ENCODE measurements at regions not wholly inside any gene's neighbourhood (a gene's known extent, or its start where the extent isn't known, plus 50 kb on each side); places are given as distances from the start of the nearest gene placed in this dataset.
A peak's percentile ranks its signal among the peaks of the same experiment; 100 is the strongest.

- Histone ChIP-seq H2BK120ac (ENCODE audit: low read depth, low read length) (peak overlapping the region; percentile 82), H4K8ac (ENCODE audit: low read length) (peak overlapping the region; percentile 57), H3K79me1 (replicated peaks; ENCODE audit: low read length, poor library complexity, severe bottlenecking) (no peaks in the 10 kb centered on the region), H3K18ac (ENCODE audit: low read depth in 1 of 2, low read length in 2 of 2) (peak overlapping the region; percentile 56 to 58), H2BK5ac (ENCODE audit: low read depth, low read length, poor library complexity, severe bottlenecking) (no peak overlapping the region), H2BK15ac (ENCODE audit: low read depth, poor library complexity, severe bottlenecking) (no peak overlapping the region), H3K9ac (ENCODE audit: low read length) (no peak overlapping the region), H2BK12ac (ENCODE audit: low read length in 2 of 2) (peak overlapping the region; percentile 65 to 94), H3K27me3 (ENCODE audit: control insufficient read depth in 1 of 2, insufficient read depth in 1 of 2, low read length in 2 of 2) (no peaks in the 10 kb centered on the region), H3K14ac (ENCODE audit: low read length in 2 of 2) (peak overlapping the region in 1 of 2 experiments; percentile 6), H3K4me1 (ENCODE audit: control insufficient read depth, insufficient read depth, low read depth, low read length) (peaks cover 10% of the 10 kb centered on the region), H3K23ac (ENCODE audit: low read length in 2 of 2) (no peak overlapping the region), H3K4ac (ENCODE audit: low read depth in 1 of 2, low read length in 2 of 2) (peak overlapping the region; percentile 42 to 84), H3K4me3 (ENCODE audit: insufficient read depth in 1 of 2, low read depth in 1 of 2, low read length in 2 of 2) (no peak overlapping the region), H2AFZ (ENCODE audit: low read depth, low read length) (no peak overlapping the region), H3K9me3 (ENCODE audit: control insufficient read depth, low read length) (no peaks in the 10 kb centered on the region), H3K4me2 (ENCODE audit: low read length, poor library complexity, severe bottlenecking) (no peak overlapping the region), H2AK5ac (ENCODE audit: low read length, severe bottlenecking) (peak overlapping the region; percentile 27), H3K27ac (ENCODE audit: low read length, poor library complexity, severe bottlenecking) (no peak overlapping the region), H3K36me3 (ENCODE audit: control insufficient read depth in 1 of 2, insufficient read depth in 2 of 2, low read depth in 1 of 2, low read length in 2 of 2) (no peaks in the 10 kb centered on the region), H4K91ac (ENCODE audit: low read length) (peak overlapping the region; percentile 80)
- DNase-seq: peak; percentile 75
- 97% methylated on average over 1 of the region's 3 CpGs for WGBS
Observed at GRCh38 chr9:70478963-70479641, 64.6 kb upstream of the KLF9 start.

GRCh38 chr9:70477907-70478480 is 63.5 kb upstream of the KLF9 start:
- Histone ChIP-seq H4K8ac (ENCODE audit: low read length) (peak overlapping the region; percentile 56), H3K36me3 (ENCODE audit: control insufficient read depth in 1 of 2, insufficient read depth in 2 of 2, low read depth in 1 of 2, low read length in 2 of 2) (no peaks in the 10 kb centered on the region)
- WGBS: 97% methylated on average over 2 of the region's 2 CpGs

GRCh38 chr9:70477146-70477745 is 62.8 kb upstream of the KLF9 start:
- no peak for DNase-seq
- Histone ChIP-seq H3K36me3 (ENCODE audit: control insufficient read depth in 1 of 2, insufficient read depth in 2 of 2, low read depth in 1 of 2, low read length in 2 of 2) (no peaks in the 10 kb centered on the region), H2AK5ac (ENCODE audit: low read length, severe bottlenecking) (no peak overlapping the region), H3K23ac (ENCODE audit: low read length in 2 of 2) (no peak overlapping the region), H3K14ac (ENCODE audit: low read length in 2 of 2) (no peak overlapping the region), H3K9ac (ENCODE audit: low read length) (no peak overlapping the region), H2BK12ac (ENCODE audit: low read length in 2 of 2) (no peak overlapping the region), H3K79me1 (replicated peaks; ENCODE audit: low read length, poor library complexity, severe bottlenecking) (no peaks in the 10 kb centered on the region), H4K91ac (ENCODE audit: low read length) (no peak overlapping the region), H2BK120ac (ENCODE audit: low read depth, low read length) (no peak overlapping the region), H3K27me3 (ENCODE audit: control insufficient read depth in 1 of 2, insufficient read depth in 1 of 2, low read length in 2 of 2) (no peaks in the 10 kb centered on the region), H3K4ac (ENCODE audit: low read depth in 1 of 2, low read length in 2 of 2) (no peak overlapping the region), H2BK5ac (ENCODE audit: low read depth, low read length, poor library complexity, severe bottlenecking) (no peak overlapping the region), H4K8ac (ENCODE audit: low read length) (no peak overlapping the region), H3K18ac (ENCODE audit: low read depth in 1 of 2, low read length in 2 of 2) (peak overlapping the region in 1 of 2 experiments; percentile 34), H3K4me2 (ENCODE audit: low read length, poor library complexity, severe bottlenecking) (no peak overlapping the region), H3K4me1 (ENCODE audit: control insufficient read depth, insufficient read depth, low read depth, low read length) (peaks cover 10% of the 10 kb centered on the region), H3K27ac (ENCODE audit: low read length, poor library complexity, severe bottlenecking) (no peak overlapping the region), H3K4me3 (ENCODE audit: insufficient read depth in 1 of 2, low read depth in 1 of 2, low read length in 2 of 2) (no peak overlapping the region), H2BK15ac (ENCODE audit: low read depth, poor library complexity, severe bottlenecking) (no peak overlapping the region), H2AFZ (ENCODE audit: low read depth, low read length) (no peak overlapping the region), H3K9me3 (ENCODE audit: control insufficient read depth, low read length) (no peaks in the 10 kb centered on the region)
- 93% methylated on average over 5 of the region's 5 CpGs for WGBS

More at GRCh38 chr9:70477907-70478480, 63.5 kb upstream of the KLF9 start:
- no peak overlapping the region for H3K14ac ChIP-seq (ENCODE audit: low read length in 2 of 2)
- H2BK12ac ChIP-seq (ENCODE audit: low read length in 2 of 2): no peak overlapping the region
- no peak overlapping the region for H3K9ac ChIP-seq (ENCODE audit: low read length)
- no peak overlapping the region for H2AFZ ChIP-seq (ENCODE audit: low read depth, low read length)
- H4K91ac ChIP-seq (ENCODE audit: low read length): no peak overlapping the region
- no peaks in the 10 kb centered on the region for H3K27me3 ChIP-seq (ENCODE audit: control insufficient read depth in 1 of 2, insufficient read depth in 1 of 2, low read length in 2 of 2)
- no peak for DNase-seq
- H3K23ac ChIP-seq (ENCODE audit: low read length in 2 of 2): no peak overlapping the region
- H3K4me1 ChIP-seq (ENCODE audit: control insufficient read depth, insufficient read depth, low read depth, low read length): peaks cover 10% of the 10 kb centered on the region
- no peak overlapping the region for H2BK120ac ChIP-seq (ENCODE audit: low read depth, low read length)
- H3K9me3 ChIP-seq (ENCODE audit: control insufficient read depth, low read length): no peaks in the 10 kb centered on the region
- no peak overlapping the region for H3K4me3 ChIP-seq (ENCODE audit: insufficient read depth in 1 of 2, low read depth in 1 of 2, low read length in 2 of 2)
- no peak overlapping the region for H2BK5ac ChIP-seq (ENCODE audit: low read depth, low read length, poor library complexity, severe bottlenecking)
- no peak overlapping the region for H2BK15ac ChIP-seq (ENCODE audit: low read depth, poor library complexity, severe bottlenecking)
- no peak overlapping the region for H3K4ac ChIP-seq (ENCODE audit: low read depth in 1 of 2, low read length in 2 of 2)
- H3K4me2 ChIP-seq (ENCODE audit: low read length, poor library complexity, severe bottlenecking): no peak overlapping the region
- no peak overlapping the region for H3K27ac ChIP-seq (ENCODE audit: low read length, poor library complexity, severe bottlenecking)
- H3K79me1 ChIP-seq (replicated peaks; ENCODE audit: low read length, poor library complexity, severe bottlenecking): no peaks in the 10 kb centered on the region
- no peak overlapping the region for H3K18ac ChIP-seq (ENCODE audit: low read depth in 1 of 2, low read length in 2 of 2)
- H2AK5ac ChIP-seq (ENCODE audit: low read length, severe bottlenecking): no peak overlapping the region

- 72% methylated on average over 1 of the region's 2 CpGs for WGBS
- DNase-seq: peak; percentile 42
- no peaks in the 10 kb centered on the region for H3K27me3 ChIP-seq (ENCODE audit: control insufficient read depth in 1 of 2, insufficient read depth in 1 of 2, low read length in 2 of 2)
- H4K8ac ChIP-seq (ENCODE audit: low read length): no peak overlapping the region
- no peak overlapping the region for H2BK5ac ChIP-seq (ENCODE audit: low read depth, low read length, poor library complexity, severe bottlenecking)
- H3K4me2 ChIP-seq (ENCODE audit: low read length, poor library complexity, severe bottlenecking): no peak overlapping the region
- H3K4me3 ChIP-seq (ENCODE audit: insufficient read depth in 1 of 2, low read depth in 1 of 2, low read length in 2 of 2): no peak overlapping the region
- no peaks in the 10 kb centered on the region for H3K79me1 ChIP-seq (replicated peaks; ENCODE audit: low read length, poor library complexity, severe bottlenecking)
- H3K4me1 ChIP-seq (ENCODE audit: control insufficient read depth, insufficient read depth, low read depth, low read length): peaks cover 9% of the 10 kb centered on the region
- H3K23ac ChIP-seq (ENCODE audit: low read length in 2 of 2): no peak overlapping the region
- H3K18ac ChIP-seq (ENCODE audit: low read depth in 1 of 2, low read length in 2 of 2): no peak overlapping the region
- no peak overlapping the region for H2AFZ ChIP-seq (ENCODE audit: low read depth, low read length)
- H2BK15ac ChIP-seq (ENCODE audit: low read depth, poor library complexity, severe bottlenecking): no peak overlapping the region
- no peak overlapping the region for H3K14ac ChIP-seq (ENCODE audit: low read length in 2 of 2)
- no peak overlapping the region for H3K27ac ChIP-seq (ENCODE audit: low read length, poor library complexity, severe bottlenecking)
- H3K9me3 ChIP-seq (ENCODE audit: control insufficient read depth, low read length): no peaks in the 10 kb centered on the region
- H2BK120ac ChIP-seq (ENCODE audit: low read depth, low read length): no peak overlapping the region
- H4K91ac ChIP-seq (ENCODE audit: low read length): no peak overlapping the region
- no peak overlapping the region for H2BK12ac ChIP-seq (ENCODE audit: low read length in 2 of 2)
- no peak overlapping the region for H3K9ac ChIP-seq (ENCODE audit: low read length)
- no peak overlapping the region for H3K4ac ChIP-seq (ENCODE audit: low read depth in 1 of 2, low read length in 2 of 2)
- H3K36me3 ChIP-seq (ENCODE audit: control insufficient read depth in 1 of 2, insufficient read depth in 2 of 2, low read depth in 1 of 2, low read length in 2 of 2): no peaks in the 10 kb centered on the region
- H2AK5ac ChIP-seq (ENCODE audit: low read length, severe bottlenecking): no peak overlapping the region
Observed at GRCh38 chr9:70475211-70475610, 60.8 kb upstream of the KLF9 start.
